ENCODE measurements at regions not wholly inside any gene's neighbourhood (a gene's known extent, or its start where the extent isn't known, plus 50 kb on each side); places are given as distances from the start of the nearest gene placed in this dataset.
"Not testable (repeated sequence)": the region's sequence is repeated elsewhere in the genome, so short reads cannot be mapped to it uniquely, and the experiment has no call there.

- not testable (repeated sequence) for TF ChIP-seq CTCF, POLR2A (IDR thresholded peaks at IDR 0.05)
These were observed 198.8 kb downstream of the HUNK start for GRCh38 chr21:32071620-32072019.
